A549 (cell line): ENCODE measurements at regions not wholly inside any gene's neighbourhood (a gene's known extent, or its start where the extent isn't known, plus 50 kb on each side); places are given as distances from the start of the nearest gene placed in this dataset.
A peak's percentile ranks its signal among the peaks of the same experiment; 100 is the strongest.

Source experiments
- ATAC-seq, 2 experiments: fragments of 200-7000 bp in 1 of 2; fragments of >200 bp in 1 of 2; cut with Nextera tagmentation in 1 of 2; cut with Tn5 transposase in 1 of 2; 3 replicates each; pipeline versions ENCODE4 v1.8.0 to v1.9.1; 2018 to 2020; ENCODE audit warnings: mild to moderate bottlenecking in 1 of 2, moderate library complexity in 1 of 2
- CTCF ChIA-PET: fragments of 300-600 bp; sonication (Branson Sonifier 250); formaldehyde crosslinking; extraction: SDS; loops from one replicate; lab custom pipeline; 2021; ENCODE audit warnings: antibody characterized with exemption, inconsistent platforms; lab: Yijun Ruan, JAX
- POLR2A ChIA-PET: fragments of 350-600 bp; formaldehyde crosslinking; extraction: SDS; loops from one replicate; lab custom pipeline; 2021; ENCODE audit warnings: antibody characterized with exemption, inconsistent platforms; lab: Yijun Ruan, JAX
- DNase-seq, 2 experiments: peaks; one replicate each; pipeline versions ENCODE4 v3.0.0 to v3.0.0-alpha.2; 2011 to 2016; ENCODE audit warnings: low read depth in 1 of 2, low spot score in 1 of 2
- FAIRE-seq: peaks from 2 replicates; lab custom pipeline; 2011; peaks lifted over from hg19 to GRCh38; lab: Jason Lieb, UNC
- H3K27ac ChIP-seq, 2 experiments: fragments of >200 bp; sonication (Bioruptor Twin); formaldehyde crosslinking; 3 replicates each; pipeline ENCODE4 v1.5.1; 2016 to 2017
- H3K4me1 ChIP-seq: fragments of >200 bp; sonication (Bioruptor Twin); formaldehyde crosslinking; 3 replicates; pipeline ENCODE4 v1.6.1; 2016
- H3K4me2 ChIP-seq: fragments of >200 bp; sonication (Bioruptor Twin); formaldehyde crosslinking; 3 replicates; pipeline ENCODE4 v1.6.1; 2016
- H3K4me3 ChIP-seq: fragments of >200 bp; sonication (Bioruptor Twin); formaldehyde crosslinking; 3 replicates; pipeline ENCODE4 v1.5.1; 2016
- H3K9me3 ChIP-seq: fragments of >200 bp; sonication (Bioruptor Twin); formaldehyde crosslinking; 3 replicates; pipeline ENCODE4 v1.6.1; 2016
- CBX2 ChIP-seq: fragments of 200-600 bp; sonication (generic); IDR thresholded peaks from 2 replicates; pipeline ENCODE4 v1.6.1; 2016; ENCODE audit warnings: low read depth, mild to moderate bottlenecking, borderline replicate concordance
- CEBPB ChIP-seq, 2 experiments: fragments of >200 bp in 1 of 2; sonication (Bioruptor Twin) in 1 of 2; formaldehyde crosslinking in 1 of 2; IDR thresholded peaks; 2 replicates each; pipeline ENCODE4 v1.6.1; 2012 to 2016
- CHD4 ChIP-seq: fragments of 200-600 bp; sonication (generic); IDR thresholded peaks from 2 replicates; pipeline ENCODE4 v1.6.1; 2016; ENCODE audit warnings: antibody characterized with exemption, mild to moderate bottlenecking, borderline replicate concordance
- EP300 ChIP-seq, 2 experiments: fragments of >200 bp; sonication (Bioruptor Twin); formaldehyde crosslinking; IDR thresholded peaks; 2 replicates in 1 of 2; 3 replicates in 1 of 2; pipeline ENCODE4 v1.6.1; 2016 to 2017
- FOSB ChIP-seq: fragments of 250-450 bp; sonication (Bioruptor Pico); IDR thresholded peaks from 2 replicates; pipeline ENCODE4 v1.5.0; 2020; ENCODE audit warnings: mild to moderate bottlenecking, moderate library complexity
- FOXS1 ChIP-seq: fragments of 250-450 bp; sonication (Bioruptor Pico); IDR thresholded peaks from 2 replicates; pipeline ENCODE4 v1.5.0; 2020; ENCODE audit warnings: mild to moderate bottlenecking, moderate library complexity
- HDAC2 ChIP-seq: fragments of 200-600 bp; sonication (generic); IDR thresholded peaks from 2 replicates; pipeline ENCODE4 v1.6.1; 2016
- HEYL ChIP-seq: fragments of 250-450 bp; sonication (Bioruptor Pico); IDR thresholded peaks from 2 replicates; pipeline ENCODE4 v1.8.0; 2021; ENCODE audit warnings: mild to moderate bottlenecking, moderate library complexity
- KDM1A ChIP-seq: fragments of 200-600 bp; sonication (generic); IDR thresholded peaks from 2 replicates; pipeline ENCODE4 v1.6.1; 2016; ENCODE audit warnings: low read depth, mild to moderate bottlenecking
- KDM5A ChIP-seq: fragments of 200-600 bp; sonication (generic); IDR thresholded peaks from 2 replicates; pipeline ENCODE4 v1.6.1; 2016; ENCODE audit warnings: antibody characterized with exemption, mild to moderate bottlenecking
- MAFK ChIP-seq: fragments of 450-650 bp; IDR thresholded peaks from 2 replicates; pipeline ENCODE4 v1.6.1; 2014; ENCODE audit not compliant: partially characterized antibody
- NR3C1 ChIP-seq: fragments of >200 bp; sonication (Bioruptor Twin); formaldehyde crosslinking; IDR thresholded peaks from 3 replicates; pipeline ENCODE4 v1.6.1; 2017
- RAD21 ChIP-seq, 2 experiments: fragments of >200 bp in 1 of 2; sonication (Bioruptor Twin) in 1 of 2; formaldehyde crosslinking in 1 of 2; IDR thresholded peaks in 1 of 2; conservative IDR thresholded peaks in 1 of 2; 2 replicates in 1 of 2; 3 replicates in 1 of 2; pipeline ENCODE4 v1.6.1; 2012 to 2018; ENCODE audit warnings: inconsistent platforms in 1 of 2
- RCOR1 ChIP-seq: fragments of 150-350 bp; IDR thresholded peaks from 2 replicates; pipeline ENCODE4 v1.6.1; 2014; ENCODE audit warnings: antibody characterized with exemption, low read length, low read depth
- SMC3 ChIP-seq: fragments of >200 bp; sonication (Bioruptor Twin); formaldehyde crosslinking; IDR thresholded peaks from 3 replicates; pipeline ENCODE4 v1.6.1; 2018; ENCODE audit warnings: inconsistent platforms
- SREBF2 ChIP-seq: fragments of 450-650 bp; IDR thresholded peaks from 2 replicates; pipeline ENCODE4 v1.6.1; 2014; ENCODE audit warnings: mild to moderate bottlenecking, moderate library complexity
- TP53 ChIP-seq: fragments of 250-450 bp; sonication (Bioruptor Pico); IDR thresholded peaks from 2 replicates; pipeline ENCODE4 v1.5.0; 2021; ENCODE audit warnings: mild to moderate bottlenecking, moderate library complexity
- ZFP36 ChIP-seq: fragments of 450-650 bp; IDR thresholded peaks from 2 replicates; pipeline ENCODE4 v1.6.1; 2014; ENCODE audit warnings: borderline replicate concordance; ENCODE audit not compliant: partially characterized antibody
- ZNF302 ChIP-seq: fragments of 250-450 bp; sonication (Bioruptor Pico); IDR thresholded peaks from 2 replicates; pipeline ENCODE4 v1.9.0; 2021; ENCODE audit warnings: inconsistent platforms, mild to moderate bottlenecking, moderate library complexity
- WGBS: methylation state at CpG from one replicate; pipeline ENCODE4 v1.1.6; 2017; ENCODE audit errors: missing lambda C conversion rate; 5-methylcytosine and 5-hydroxymethylcytosine counted together
- TF ChIP-seq, protein P1 (sequence below): fragments of >200 bp; sonication (Bioruptor Twin); formaldehyde crosslinking; IDR thresholded peaks from 3 replicates; pipeline ENCODE4 v1.5.1; 2016
- TF ChIP-seq, protein P2 (sequence below): fragments of 250-450 bp; sonication (Bioruptor Pico); IDR thresholded peaks from 2 replicates; pipeline ENCODE4 v1.5.0; 2020; ENCODE audit warnings: low read depth, mild to moderate bottlenecking, moderate library complexity
- TF ChIP-seq, protein P3 (sequence below): fragments of >200 bp; sonication (Bioruptor Twin); formaldehyde crosslinking; IDR thresholded peaks from 2 replicates; pipeline ENCODE4 v1.6.1; 2016
- TF ChIP-seq, protein P4 (sequence below): fragments of 150-350 bp; IDR thresholded peaks from 2 replicates; pipeline ENCODE4 v1.6.1; 2014; ENCODE audit warnings: low read depth, mild to moderate bottlenecking, low read length
- TF ChIP-seq, protein P5 (sequence below): fragments of 200-600 bp; sonication (generic); IDR thresholded peaks from 2 replicates; pipeline ENCODE4 v1.6.1; 2016; ENCODE audit warnings: antibody characterized with exemption, mild to moderate bottlenecking, moderate library complexity

DNA sequence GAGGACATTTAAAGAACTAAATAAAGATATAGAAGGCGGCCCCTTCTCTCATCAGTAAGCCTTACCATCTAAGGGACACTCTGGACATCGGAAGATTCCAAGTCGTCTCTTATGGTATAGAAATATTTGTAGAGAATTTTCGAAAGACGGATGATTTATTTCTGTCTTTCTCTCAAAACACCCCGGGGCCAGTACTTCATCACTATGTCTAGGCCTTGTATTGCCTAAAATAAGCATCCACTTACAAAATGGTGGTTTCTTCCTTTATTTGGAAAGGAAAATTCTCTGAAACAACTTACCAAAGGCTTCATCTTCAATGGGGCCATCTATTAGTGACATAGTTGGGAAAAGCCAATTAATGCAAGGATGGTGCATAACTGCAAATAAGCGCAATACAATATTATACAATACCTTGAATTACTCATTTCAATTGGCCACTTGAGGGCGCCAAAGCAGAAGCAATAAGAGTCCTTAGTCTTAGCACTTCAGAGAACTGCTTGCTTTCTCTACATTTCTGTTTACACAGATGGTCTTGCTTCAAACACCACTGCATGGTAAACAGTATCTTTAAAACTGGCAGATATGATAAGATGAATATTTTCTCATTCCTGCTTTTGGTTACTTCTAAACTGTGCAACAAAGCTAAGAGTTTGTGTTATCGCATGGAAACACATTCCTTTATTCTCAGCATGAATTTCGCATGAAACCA is 113.2 kb downstream of the VIP start:
- ATAC-seq (peak; percentile 89 to 94), FAIRE-seq (no peak), DNase-seq (peak; percentile 12 to 66)
- POLR2A ChIA-PET = no interaction called here
- Histone ChIP-seq H3K9me3 (no peaks in the 10 kb centered on the region), H3K27ac (no peak overlapping the region), H3K4me1 (no peaks in the 10 kb centered on the region), H3K4me2 (no peak overlapping the region), H3K4me3 (no peak overlapping the region)
- CTCF ChIA-PET = interaction anchor here (0.6 to 3.8 kb wide), 13 partner anchors 12 to 702 kb away, joined by 3 to 25 read pairs (median 3); no protein-coding TSS in a partner anchor
- TF ChIP-seq, protein P1, sequence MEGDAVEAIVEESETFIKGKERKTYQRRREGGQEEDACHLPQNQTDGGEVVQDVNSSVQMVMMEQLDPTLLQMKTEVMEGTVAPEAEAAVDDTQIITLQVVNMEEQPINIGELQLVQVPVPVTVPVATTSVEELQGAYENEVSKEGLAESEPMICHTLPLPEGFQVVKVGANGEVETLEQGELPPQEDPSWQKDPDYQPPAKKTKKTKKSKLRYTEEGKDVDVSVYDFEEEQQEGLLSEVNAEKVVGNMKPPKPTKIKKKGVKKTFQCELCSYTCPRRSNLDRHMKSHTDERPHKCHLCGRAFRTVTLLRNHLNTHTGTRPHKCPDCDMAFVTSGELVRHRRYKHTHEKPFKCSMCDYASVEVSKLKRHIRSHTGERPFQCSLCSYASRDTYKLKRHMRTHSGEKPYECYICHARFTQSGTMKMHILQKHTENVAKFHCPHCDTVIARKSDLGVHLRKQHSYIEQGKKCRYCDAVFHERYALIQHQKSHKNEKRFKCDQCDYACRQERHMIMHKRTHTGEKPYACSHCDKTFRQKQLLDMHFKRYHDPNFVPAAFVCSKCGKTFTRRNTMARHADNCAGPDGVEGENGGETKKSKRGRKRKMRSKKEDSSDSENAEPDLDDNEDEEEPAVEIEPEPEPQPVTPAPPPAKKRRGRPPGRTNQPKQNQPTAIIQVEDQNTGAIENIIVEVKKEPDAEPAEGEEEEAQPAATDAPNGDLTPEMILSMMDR = peak; percentile 70
- TF ChIP-seq, protein P2, sequence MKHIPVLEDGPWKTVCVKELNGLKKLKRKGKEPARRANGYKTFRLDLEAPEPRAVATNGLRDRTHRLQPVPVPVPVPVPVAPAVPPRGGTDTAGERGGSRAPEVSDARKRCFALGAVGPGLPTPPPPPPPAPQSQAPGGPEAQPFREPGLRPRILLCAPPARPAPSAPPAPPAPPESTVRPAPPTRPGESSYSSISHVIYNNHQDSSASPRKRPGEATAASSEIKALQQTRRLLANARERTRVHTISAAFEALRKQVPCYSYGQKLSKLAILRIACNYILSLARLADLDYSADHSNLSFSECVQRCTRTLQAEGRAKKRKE (CRISPR knock-in tag) = no peak
- peak; percentile 72 to 77 for TF ChIP-seq RAD21 (conservative IDR thresholded peaks at IDR 0.05 in 1 of 2, IDR thresholded peaks at IDR 0.05 in 1 of 2)
- no peak for TF ChIP-seq KDM5A
- no peak for TF ChIP-seq EP300 (IDR thresholded peaks at IDR 0.05)
- no peak for TF ChIP-seq RCOR1
- no peak for TF ChIP-seq SREBF2
- peak; percentile 68 for TF ChIP-seq SMC3
- TF ChIP-seq HEYL (CRISPR knock-in tag) = no peak
- TF ChIP-seq TP53 (CRISPR knock-in tag) = no peak
- TF ChIP-seq, protein P3, sequence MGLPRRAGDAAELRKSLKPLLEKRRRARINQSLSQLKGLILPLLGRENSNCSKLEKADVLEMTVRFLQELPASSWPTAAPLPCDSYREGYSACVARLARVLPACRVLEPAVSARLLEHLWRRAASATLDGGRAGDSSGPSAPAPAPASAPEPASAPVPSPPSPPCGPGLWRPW = no peak
- 44% methylated on average over 10 of the region's 10 CpGs for WGBS

DNA sequence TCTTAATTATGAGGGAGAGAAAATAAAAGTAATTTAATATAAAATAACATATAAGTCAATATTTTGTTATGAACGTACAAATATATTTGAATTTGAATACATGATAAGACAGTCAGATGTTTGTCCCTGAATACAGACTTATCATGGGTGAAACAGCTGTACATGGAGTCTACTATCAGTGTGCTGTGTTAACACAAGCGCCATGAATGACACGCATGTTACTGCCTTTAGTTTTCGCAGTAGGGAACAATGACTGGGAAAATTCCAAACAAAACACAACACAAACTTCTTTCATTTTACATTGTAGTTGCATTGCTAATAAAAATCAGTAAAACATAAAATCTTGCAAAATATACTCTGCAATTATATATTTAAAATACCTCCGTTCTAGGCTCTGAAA is 108.6 kb downstream of the FBXO5 start:
- CTCF ChIA-PET = no interaction called here
- 45% methylated on average over 5 of the region's 5 CpGs for WGBS
- ATAC-seq = no peak

More for the DNA sequence above, 108.6 kb downstream of the FBXO5 start:
- Histone ChIP-seq H3K9me3 (no peaks in the 10 kb centered on the region), H3K4me2 (no peak overlapping the region), H3K4me1 (no peaks in the 10 kb centered on the region)
- no peak for FAIRE-seq
- POLR2A ChIA-PET = no interaction called here
- TF ChIP-seq CBX2 = no peak
- TF ChIP-seq ZNF302 (CRISPR knock-in tag) = no peak
- TF ChIP-seq, protein P4, sequence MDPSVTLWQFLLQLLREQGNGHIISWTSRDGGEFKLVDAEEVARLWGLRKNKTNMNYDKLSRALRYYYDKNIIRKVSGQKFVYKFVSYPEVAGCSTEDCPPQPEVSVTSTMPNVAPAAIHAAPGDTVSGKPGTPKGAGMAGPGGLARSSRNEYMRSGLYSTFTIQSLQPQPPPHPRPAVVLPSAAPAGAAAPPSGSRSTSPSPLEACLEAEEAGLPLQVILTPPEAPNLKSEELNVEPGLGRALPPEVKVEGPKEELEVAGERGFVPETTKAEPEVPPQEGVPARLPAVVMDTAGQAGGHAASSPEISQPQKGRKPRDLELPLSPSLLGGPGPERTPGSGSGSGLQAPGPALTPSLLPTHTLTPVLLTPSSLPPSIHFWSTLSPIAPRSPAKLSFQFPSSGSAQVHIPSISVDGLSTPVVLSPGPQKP = no peak
- TF ChIP-seq FOSB (CRISPR knock-in tag) = no peak
- no peak for TF ChIP-seq FOXS1 (CRISPR knock-in tag)
- no peak for TF ChIP-seq HDAC2
- no peak for TF ChIP-seq NR3C1
- TF ChIP-seq MAFK = no peak
- TF ChIP-seq RAD21 (conservative IDR thresholded peaks at IDR 0.05 in 1 of 2, IDR thresholded peaks at IDR 0.05 in 1 of 2) = no peak
- TF ChIP-seq KDM5A = no peak
- TF ChIP-seq CEBPB (IDR thresholded peaks at IDR 0.05) = no peak
- no peak for TF ChIP-seq CHD4
- TF ChIP-seq, protein P5, sequence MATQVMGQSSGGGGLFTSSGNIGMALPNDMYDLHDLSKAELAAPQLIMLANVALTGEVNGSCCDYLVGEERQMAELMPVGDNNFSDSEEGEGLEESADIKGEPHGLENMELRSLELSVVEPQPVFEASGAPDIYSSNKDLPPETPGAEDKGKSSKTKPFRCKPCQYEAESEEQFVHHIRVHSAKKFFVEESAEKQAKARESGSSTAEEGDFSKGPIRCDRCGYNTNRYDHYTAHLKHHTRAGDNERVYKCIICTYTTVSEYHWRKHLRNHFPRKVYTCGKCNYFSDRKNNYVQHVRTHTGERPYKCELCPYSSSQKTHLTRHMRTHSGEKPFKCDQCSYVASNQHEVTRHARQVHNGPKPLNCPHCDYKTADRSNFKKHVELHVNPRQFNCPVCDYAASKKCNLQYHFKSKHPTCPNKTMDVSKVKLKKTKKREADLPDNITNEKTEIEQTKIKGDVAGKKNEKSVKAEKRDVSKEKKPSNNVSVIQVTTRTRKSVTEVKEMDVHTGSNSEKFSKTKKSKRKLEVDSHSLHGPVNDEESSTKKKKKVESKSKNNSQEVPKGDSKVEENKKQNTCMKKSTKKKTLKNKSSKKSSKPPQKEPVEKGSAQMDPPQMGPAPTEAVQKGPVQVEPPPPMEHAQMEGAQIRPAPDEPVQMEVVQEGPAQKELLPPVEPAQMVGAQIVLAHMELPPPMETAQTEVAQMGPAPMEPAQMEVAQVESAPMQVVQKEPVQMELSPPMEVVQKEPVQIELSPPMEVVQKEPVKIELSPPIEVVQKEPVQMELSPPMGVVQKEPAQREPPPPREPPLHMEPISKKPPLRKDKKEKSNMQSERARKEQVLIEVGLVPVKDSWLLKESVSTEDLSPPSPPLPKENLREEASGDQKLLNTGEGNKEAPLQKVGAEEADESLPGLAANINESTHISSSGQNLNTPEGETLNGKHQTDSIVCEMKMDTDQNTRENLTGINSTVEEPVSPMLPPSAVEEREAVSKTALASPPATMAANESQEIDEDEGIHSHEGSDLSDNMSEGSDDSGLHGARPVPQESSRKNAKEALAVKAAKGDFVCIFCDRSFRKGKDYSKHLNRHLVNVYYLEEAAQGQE = no peak
- no peak for TF ChIP-seq TP53 (CRISPR knock-in tag)
- TF ChIP-seq ZFP36 = no peak
- TF ChIP-seq, protein P1 = no peak
- TF ChIP-seq, protein P2 (CRISPR knock-in tag) = no peak
- no peak for TF ChIP-seq KDM1A
- TF ChIP-seq, all 56 proteins: peak for 0
- Histone ChIP-seq H3K27ac (no peak overlapping the region), H3K4me3 (no peak overlapping the region)
- no peak for DNase-seq
